Thoracic aorta (tissue), 2 donors: ENCODE measurements at regions not wholly inside any gene's neighbourhood (a gene's known extent, or its start where the extent isn't known, plus 50 kb on each side); places are given as distances from the start of the nearest gene placed in this dataset.

ENCODE experiments used
- ATAC-seq: fragments of 150-250 bp; one replicate; pipeline ENCODE4 v1.8.0; 2017; ENCODE audit warnings: low read depth; ENCODE audit not compliant: insufficient number of reproducible peaks, low FRiP score
- DNase-seq: peaks from one replicate; pipeline ENCODE4 v3.0.0-alpha.2; 2020; ENCODE audit warnings: low spot score
- H3K27ac ChIP-seq, 2 donors: fragments of 200-600 bp; sonication (generic); 1 replicate in 1 of 2; 2 replicates in 1 of 2; pipeline ENCODE4 v1.5.1; 2016; ENCODE audit warnings: mild to moderate bottlenecking in 2 of 2, moderate library complexity in 2 of 2
- H3K27me3 ChIP-seq: fragments of 200-600 bp; sonication (generic); replicated peaks from 2 replicates; pipeline ENCODE4 v1.6.0; 2016; ENCODE audit warnings: mild to moderate bottlenecking; ENCODE audit not compliant: insufficient read depth
- H3K36me3 ChIP-seq: fragments of 200-600 bp; sonication (generic); one replicate; pipeline ENCODE4 v1.5.1; 2016
- H3K4me1 ChIP-seq, 2 donors: fragments of 200-600 bp; sonication (generic); 1 replicate in 1 of 2; 2 replicates in 1 of 2; pipeline versions ENCODE4 v1.5.1 to v1.6.0; 2016; ENCODE audit warnings: low read depth in 2 of 2, mild to moderate bottlenecking in 1 of 2; ENCODE audit not compliant: control insufficient read depth in 1 of 2
- H3K4me3 ChIP-seq: fragments of 200-600 bp; sonication (generic); 2 replicates; pipeline ENCODE4 v1.5.1; 2016; ENCODE audit warnings: mild to moderate bottlenecking
- H3K9me3 ChIP-seq: fragments of 200-600 bp; sonication (generic); 2 replicates; pipeline ENCODE4 v1.5.1; 2016
- CTCF ChIP-seq: fragments of 200-600 bp; sonication (generic); IDR thresholded peaks from one replicate; pipeline ENCODE4 v1.5.1; 2019; ENCODE audit warnings: antibody characterized with exemption

- ATAC-seq, result no peak
- H3K27ac ChIP-seq, result no peak overlapping the region
- H3K27me3 ChIP-seq, result no peaks in the 10 kb centered on the region
- no peaks in the 10 kb centered on the region for H3K4me1 ChIP-seq
- DNase-seq, result no peak
- no peak for TF ChIP-seq CTCF
- no peaks in the 10 kb centered on the region for H3K36me3 ChIP-seq
- H3K9me3 ChIP-seq, result no peaks in the 10 kb centered on the region
- no peak overlapping the region for H3K4me3 ChIP-seq
Measured at GRCh38 chr3:194256040-194256945, 94.8 kb downstream of the CPN2 start.

GRCh38 chr3:194257151-194257621, 93.9 kb downstream of the CPN2 start:
- H3K27me3 ChIP-seq, result no peaks in the 10 kb centered on the region
- H3K9me3 ChIP-seq, result no peaks in the 10 kb centered on the region
- ATAC-seq (no peak), DNase-seq (no peak)
- TF ChIP-seq CTCF, result no peak
- H3K36me3 ChIP-seq, result no peaks in the 10 kb centered on the region
- H3K4me1 ChIP-seq, result no peaks in the 10 kb centered on the region
- H3K27ac ChIP-seq, result no peak overlapping the region
- no peak overlapping the region for H3K4me3 ChIP-seq

- TF ChIP-seq CTCF, result no peak
- no peak for ATAC-seq
- H3K9me3 ChIP-seq, result no peaks in the 10 kb centered on the region
- H3K27ac ChIP-seq, result no peak overlapping the region
- no peak for DNase-seq
- H3K27me3 ChIP-seq, result no peaks in the 10 kb centered on the region
- no peaks in the 10 kb centered on the region for H3K36me3 ChIP-seq
- H3K4me1 ChIP-seq, result no peaks in the 10 kb centered on the region
- H3K4me3 ChIP-seq, result no peak overlapping the region
Measured at GRCh38 chr3:194257916-194258668, 93.0 kb downstream of the CPN2 start.

- TF ChIP-seq CTCF, result no peak
- DNase-seq (no peak), ATAC-seq (no peak)
- Histone ChIP-seq H3K27me3 (no peaks in the 10 kb centered on the region), H3K27ac (no peak overlapping the region), H3K4me3 (no peak overlapping the region), H3K4me1 (peaks cover 0 to 2% of the 10 kb centered on the region in 2 donors), H3K36me3 (no peaks in the 10 kb centered on the region), H3K9me3 (no peaks in the 10 kb centered on the region)
Measured at GRCh38 chr3:194259982-194260766, 91.0 kb downstream of the CPN2 start.
